ENCODE measurements at regions not wholly inside any gene's neighbourhood (a gene's known extent, or its start where the extent isn't known, plus 50 kb on each side); places are given as distances from the start of the nearest gene placed in this dataset.
A peak's percentile ranks its signal among the peaks of the same experiment; 100 is the strongest.

GRCh38 chr3:127134887-127135240, 58.1 kb upstream of the PRR23E start:
- TF ChIP-seq POLR2A (IDR thresholded peaks at IDR 0.05) (no peak), EP300 (IDR thresholded peaks at IDR 0.05) (no peak), CTCF (IDR thresholded peaks at IDR 0.05) (no peak)
- Histone ChIP-seq H3K36me3 (no peaks in the 10 kb centered on the region), H3K4me1 (ENCODE audit: insufficient read depth) (peaks cover 1% of the 10 kb centered on the region), H3K27ac (no peak overlapping the region), H3K27me3 (no peaks in the 10 kb centered on the region), H3K9me3 (no peaks in the 10 kb centered on the region), H3K4me3 (no peak overlapping the region)
- intact Hi-C loops (cut with DNase I) = no loop called here
- WGBS, 3 donors = 52 to 73% (median 61%) methylated on average over 5 of the region's 5 CpGs
- no peak for DNase-seq

- Histone ChIP-seq H3K4me1 (ENCODE audit: insufficient read depth) (peaks cover 1% of the 10 kb centered on the region), H3K4me3 (peak overlapping the region; percentile 12), H3K36me3 (no peaks in the 10 kb centered on the region), H3K9me3 (no peaks in the 10 kb centered on the region), H3K27ac (peak overlapping the region in 1 of 2 donors; percentile 29), H3K27me3 (no peaks in the 10 kb centered on the region)
- intact Hi-C loops (cut with DNase I) = no loop called here
- peak in 2 of 5 donors; percentile 45 to 62 for DNase-seq
- no peak for TF ChIP-seq CTCF (IDR thresholded peaks at IDR 0.05)
- no peak for TF ChIP-seq POLR2A (IDR thresholded peaks at IDR 0.05)
- TF ChIP-seq EP300 (IDR thresholded peaks at IDR 0.05) = no peak
- 3 to 9% (median 5%) methylated on average over 56 to 58 of the region's 58 CpGs for WGBS, 3 donors
Measured at GRCh38 chr3:127135241-127136023, 57.5 kb upstream of the PRR23E start.

DNA sequence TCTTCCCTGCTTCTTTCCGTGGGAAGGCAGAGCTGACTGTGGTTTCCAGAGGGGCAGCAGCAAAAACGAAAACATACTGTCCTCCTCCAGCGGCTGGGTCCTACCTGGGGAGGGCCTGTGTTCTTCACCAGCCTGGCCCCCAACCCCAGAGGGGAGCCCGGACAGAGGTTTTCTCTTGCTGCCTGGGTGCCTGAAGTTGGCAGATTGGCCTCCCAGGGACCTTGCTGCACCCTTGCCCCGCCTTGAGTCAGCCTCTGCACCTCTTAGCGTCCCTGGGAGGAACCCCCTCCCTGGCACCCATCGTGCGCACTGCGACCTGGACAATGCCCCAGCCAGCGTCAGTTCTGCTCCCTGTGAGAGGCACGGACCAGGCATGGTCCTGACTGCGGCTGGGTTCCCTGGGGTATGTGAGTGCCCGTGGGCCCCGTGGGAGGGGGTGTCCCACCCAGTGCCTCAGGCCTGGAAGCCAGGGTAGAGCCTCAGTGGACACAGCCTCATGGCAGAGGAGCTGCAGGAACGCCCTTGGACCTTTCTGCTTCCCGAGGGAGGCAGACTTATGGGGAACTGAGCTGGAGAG, 56.8 kb upstream of the PRR23E start:
- intact Hi-C loops (cut with DNase I) = no loop called here
- H3K4me3 ChIP-seq = peak overlapping the region; percentile 12
- 66 to 81% (median 68%) methylated on average over 8 to 16 of the region's 16 CpGs for WGBS, 3 donors
- peaks cover 1% of the 10 kb centered on the region for H3K4me1 ChIP-seq (ENCODE audit: insufficient read depth)
- no peaks in the 10 kb centered on the region for H3K9me3 ChIP-seq
- DNase-seq = no peak
- H3K36me3 ChIP-seq = no peaks in the 10 kb centered on the region
- TF ChIP-seq EP300 (IDR thresholded peaks at IDR 0.05) (no peak), POLR2A (IDR thresholded peaks at IDR 0.05) (no peak), CTCF (IDR thresholded peaks at IDR 0.05) (no peak)
- H3K27me3 ChIP-seq = no peaks in the 10 kb centered on the region
- peak overlapping the region in 1 of 2 donors; percentile 29 for H3K27ac ChIP-seq

- H3K27ac ChIP-seq = no peak overlapping the region
- H3K4me1 ChIP-seq (ENCODE audit: insufficient read depth) = peaks cover 1% of the 10 kb centered on the region
- no peak for DNase-seq
- no peaks in the 10 kb centered on the region for H3K27me3 ChIP-seq
- intact Hi-C loops (cut with DNase I) = no loop called here
- TF ChIP-seq POLR2A (IDR thresholded peaks at IDR 0.05) (no peak), EP300 (IDR thresholded peaks at IDR 0.05) (no peak), CTCF (IDR thresholded peaks at IDR 0.05) (no peak)
- no peaks in the 10 kb centered on the region for H3K9me3 ChIP-seq
- no peak overlapping the region for H3K4me3 ChIP-seq
- WGBS, 3 donors = 89 to 92% (median 90%) methylated on average over 4 of the region's 4 CpGs
- no peaks in the 10 kb centered on the region for H3K36me3 ChIP-seq
Measured at GRCh38 chr3:127136706-127137105, 56.2 kb upstream of the PRR23E start.

All from ovary (tissue), 7 donors.